ENCODE measurements at regions not wholly inside any gene's neighbourhood (a gene's known extent, or its start where the extent isn't known, plus 50 kb on each side); places are given as distances from the start of the nearest gene placed in this dataset.

GRCh38 chr5:109998208-109998607 is 308.5 kb downstream of the MAN2A1 start:
- DNase-seq (ENCODE audit: low read depth, low spot score) (no peak), ATAC-seq (no peak)
- H3K4me2 ChIP-seq (ENCODE audit: low read length), result no peak overlapping the region
- intact Hi-C loops (cut with micrococcal nuclease), result no loop called here
- H4K20me1 ChIP-seq (ENCODE audit: insufficient read depth), result no peaks in the 10 kb centered on the region
- H3K9me3 ChIP-seq (ENCODE audit: control insufficient read depth in 1 of 2, insufficient read depth in 1 of 2, low read depth in 1 of 2, low read length in 2 of 2), result 0 out of 4 replicates have a peak, but pooled peaks cover 0 to 4% of the 10 kb centered on the region in 2 experiments
- no peak overlapping the region for H3K4me3 ChIP-seq (replicated peaks in 1 of 2; ENCODE audit: low read depth in 1 of 2, low read length in 2 of 2)
- H3K27ac ChIP-seq (ENCODE audit: low read depth, low read length), result no peak overlapping the region
- H3K36me3 ChIP-seq (ENCODE audit: control insufficient read depth in 1 of 2, insufficient read depth in 2 of 2, low read length in 2 of 2), result no peaks in the 10 kb centered on the region
- ChIA-PET RAD21 (ENCODE audit: low non-redundant PET in 1 of 2, low total read pairs in 2 of 2, uncharacterized antibody in 2 of 2, unreplicated experiment in 2 of 2) (no interaction called here), POLR2A (no interaction called here), CTCF (no interaction called here)
- BruUV-seq (replicated peaks), result no TSS peak
- no peaks in the 10 kb centered on the region for H3K9me2 ChIP-seq (ENCODE audit: insufficient read depth)
- H3K79me2 ChIP-seq (ENCODE audit: insufficient read depth, low read length), result no peaks in the 10 kb centered on the region
- 0 out of 2 replicates have a peak, but pooled peaks cover 5% of the 10 kb centered on the region for H3K27me3 ChIP-seq (ENCODE audit: insufficient read depth, low read length)
- no peaks in the 10 kb centered on the region for H3K4me1 ChIP-seq (ENCODE audit: control insufficient read depth in 1 of 2, insufficient read depth in 2 of 2, low read length in 2 of 2)
- no peak overlapping the region for H2AFZ ChIP-seq (ENCODE audit: low read depth, low read length, poor library complexity, severe bottlenecking)
- TF ChIP-seq ATF3 (IDR thresholded peaks at IDR 0.05), result no peak
- no peak overlapping the region for H3K9ac ChIP-seq (ENCODE audit: low read length)

GRCh38 chr5:109998726-109999125 is 309.0 kb downstream of the MAN2A1 start:
- CTCF ChIA-PET, result no interaction called here
- no peak overlapping the region for H3K4me3 ChIP-seq (replicated peaks in 1 of 2; ENCODE audit: low read depth in 1 of 2, low read length in 2 of 2)
- BruUV-seq (replicated peaks), result no TSS peak

More at GRCh38 chr5:109998726-109999125, 309.0 kb downstream of the MAN2A1 start:
- H3K79me2 ChIP-seq (ENCODE audit: insufficient read depth, low read length), result no peaks in the 10 kb centered on the region
- H3K9me2 ChIP-seq (ENCODE audit: insufficient read depth), result no peaks in the 10 kb centered on the region
- 0 out of 2 replicates have a peak, but pooled peaks cover 5% of the 10 kb centered on the region for H3K27me3 ChIP-seq (ENCODE audit: insufficient read depth, low read length)
- ChIA-PET POLR2A (no interaction called here), RAD21 (ENCODE audit: low non-redundant PET in 1 of 2, low total read pairs in 2 of 2, uncharacterized antibody in 2 of 2, unreplicated experiment in 2 of 2) (no interaction called here)
- no peaks in the 10 kb centered on the region for H3K36me3 ChIP-seq (ENCODE audit: control insufficient read depth in 1 of 2, insufficient read depth in 2 of 2, low read length in 2 of 2)
- H3K4me2 ChIP-seq (ENCODE audit: low read length), result no peak overlapping the region
- 0 out of 4 replicates have a peak, but pooled peaks cover 0 to 4% of the 10 kb centered on the region in 2 experiments for H3K9me3 ChIP-seq (ENCODE audit: control insufficient read depth in 1 of 2, insufficient read depth in 1 of 2, low read depth in 1 of 2, low read length in 2 of 2)
- no peaks in the 10 kb centered on the region for H4K20me1 ChIP-seq (ENCODE audit: insufficient read depth)
- TF ChIP-seq RAD21 (IDR thresholded peaks at IDR 0.05; ENCODE audit: low read depth), result no peak
- TF ChIP-seq ATF3 (IDR thresholded peaks at IDR 0.05), result no peak
- TF ChIP-seq JUND (IDR thresholded peaks at IDR 0.05), result no peak
- no peak for TF ChIP-seq SRF (IDR thresholded peaks at IDR 0.05; ENCODE audit: low read depth)
- no peak for TF ChIP-seq ELF1 (IDR thresholded peaks at IDR 0.05; ENCODE audit: borderline replicate concordance, low read depth)
- TF ChIP-seq TCF7L2 (IDR thresholded peaks at IDR 0.05; ENCODE audit: borderline replicate concordance, extremely low read depth, insufficient read depth, insufficient read length), result no peak
- TF ChIP-seq ZNF274 (IDR thresholded peaks at IDR 0.05; ENCODE audit: low read depth, low read length), result no peak
- TF ChIP-seq CEBPB (IDR thresholded peaks at IDR 0.05; ENCODE audit: low read depth), result no peak
- TF ChIP-seq EZH2phosphoT487 (IDR thresholded peaks at IDR 0.05; ENCODE audit: borderline replicate concordance), result no peak
- TF ChIP-seq CBX3 (IDR thresholded peaks at IDR 0.05; ENCODE audit: low read depth), result no peak
- TF ChIP-seq CTCF (IDR thresholded peaks at IDR 0.05 in 2 of 3, conservative IDR thresholded peaks at IDR 0.05 in 1 of 3; ENCODE audit: borderline replicate concordance in 1 of 3, insufficient read depth in 1 of 3, low read depth in 2 of 3, low read length in 2 of 3), result no peak
- no peak for TF ChIP-seq SIN3A (IDR thresholded peaks at IDR 0.05; ENCODE audit: low read depth)
- no peak for TF ChIP-seq POLR2A (IDR thresholded peaks at IDR 0.05; ENCODE audit: borderline replicate concordance, extremely low read depth, insufficient read depth, insufficient read length)
- TF ChIP-seq EZH2 (IDR thresholded peaks at IDR 0.05), result no peak
- no peak for TF ChIP-seq YY1 (IDR thresholded peaks at IDR 0.05; ENCODE audit: extremely low read depth, insufficient replicate concordance, low read depth, low read length)
- H3K27ac ChIP-seq (ENCODE audit: low read depth, low read length), result no peak overlapping the region
- no peaks in the 10 kb centered on the region for H3K4me1 ChIP-seq (ENCODE audit: control insufficient read depth in 1 of 2, insufficient read depth in 2 of 2, low read length in 2 of 2)
- intact Hi-C loops (cut with micrococcal nuclease), result no loop called here
- no peak overlapping the region for H2AFZ ChIP-seq (ENCODE audit: low read depth, low read length, poor library complexity, severe bottlenecking)
- ATAC-seq, result no peak
- no peak overlapping the region for H3K9ac ChIP-seq (ENCODE audit: low read length)
- no peak for DNase-seq (ENCODE audit: low read depth, low spot score)
